Neural crest cell (in vitro differentiated cells): ENCODE measurements at regions not wholly inside any gene's neighbourhood (a gene's known extent, or its start where the extent isn't known, plus 50 kb on each side); places are given as distances from the start of the nearest gene placed in this dataset.

ENCODE experiments used
- DNase-seq: peaks from one replicate; pipeline ENCODE4 v3.0.0; 2021; ENCODE audit warnings: low read depth, mixed read lengths, low spot score
- H3K27ac Mint-ChIP-seq: one replicate; pipeline ENCODE4 v1.8.0; 2021; ENCODE audit warnings: mild to moderate bottlenecking, mixed read lengths; ENCODE audit not compliant: unreplicated experiment
- H3K27me3 Mint-ChIP-seq: 2 replicates; pipeline ENCODE4 v1.8.0; 2021; ENCODE audit warnings: low read depth, mild to moderate bottlenecking, mixed read lengths
- H3K36me3 Mint-ChIP-seq: 2 replicates; pipeline ENCODE4 v1.8.0; 2021; ENCODE audit warnings: low read depth, mild to moderate bottlenecking, mixed read lengths
- H3K4me1 Mint-ChIP-seq: 2 replicates; pipeline ENCODE4 v1.8.0; 2021; ENCODE audit warnings: mixed read lengths
- H3K4me3 Mint-ChIP-seq: one replicate; pipeline ENCODE4 v1.8.0; 2021; ENCODE audit warnings: mild to moderate bottlenecking, mixed read lengths
- H3K9me3 Mint-ChIP-seq: 2 replicates; pipeline ENCODE4 v1.8.0; 2021; ENCODE audit warnings: mixed read lengths
- TF ChIP-seq, protein P1 (sequence below): fragments of 200-600 bp; sonication (generic); conservative IDR thresholded peaks from 2 replicates; pipeline ENCODE4 v1.5.0; 2021; ENCODE audit warnings: antibody characterized with exemption, mild to moderate bottlenecking

DNA sequence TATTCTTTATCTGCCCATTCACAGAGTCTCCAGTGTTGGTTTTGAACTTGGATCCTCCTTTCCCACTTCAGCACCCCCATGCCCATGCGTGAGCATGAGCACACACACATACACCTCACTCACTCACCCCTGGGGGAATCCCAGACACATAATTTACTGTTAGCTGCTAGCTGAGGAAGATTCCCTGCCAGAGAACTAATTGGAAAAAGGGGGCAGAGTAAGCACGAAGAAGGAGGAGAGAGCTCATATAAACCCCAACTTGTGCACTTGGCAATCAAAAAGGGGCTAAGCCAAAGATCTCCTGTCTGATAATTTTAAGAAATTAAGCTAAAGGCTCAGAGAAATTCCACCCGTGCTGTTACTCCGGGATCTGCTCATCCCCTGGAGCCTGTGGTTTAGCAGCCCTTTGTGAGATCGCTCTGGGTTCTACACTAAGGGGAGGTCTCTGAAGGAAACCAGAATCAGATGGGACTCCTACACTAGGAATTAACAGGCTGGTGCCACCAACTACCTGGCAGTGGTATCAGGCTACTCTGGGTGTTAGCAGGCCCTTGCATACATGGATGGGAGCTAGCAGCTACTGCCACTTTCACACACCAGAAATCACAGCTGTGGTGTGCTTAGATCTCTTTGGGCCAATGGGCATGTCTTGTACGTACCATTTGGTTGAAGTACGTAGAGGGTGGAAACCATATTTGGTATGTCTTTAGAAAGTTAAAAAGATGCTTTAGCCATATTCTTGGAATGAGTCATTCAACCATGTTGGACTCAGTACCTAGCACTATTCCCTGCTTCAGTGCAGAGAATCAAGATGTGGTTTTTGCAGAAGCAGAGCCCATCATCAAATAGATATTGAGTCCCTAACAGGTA, 95.6 kb upstream of the SLC14A2 start:
- Mint-ChIP-seq H3K27ac (no peak overlapping the region), H3K36me3 (no peaks in the 10 kb centered on the region), H3K27me3 (no peaks in the 10 kb centered on the region), H3K4me3 (no peak overlapping the region), H3K9me3 (no peaks in the 10 kb centered on the region), H3K4me1 (peaks cover 23% of the 10 kb centered on the region)
- TF ChIP-seq, protein P1, sequence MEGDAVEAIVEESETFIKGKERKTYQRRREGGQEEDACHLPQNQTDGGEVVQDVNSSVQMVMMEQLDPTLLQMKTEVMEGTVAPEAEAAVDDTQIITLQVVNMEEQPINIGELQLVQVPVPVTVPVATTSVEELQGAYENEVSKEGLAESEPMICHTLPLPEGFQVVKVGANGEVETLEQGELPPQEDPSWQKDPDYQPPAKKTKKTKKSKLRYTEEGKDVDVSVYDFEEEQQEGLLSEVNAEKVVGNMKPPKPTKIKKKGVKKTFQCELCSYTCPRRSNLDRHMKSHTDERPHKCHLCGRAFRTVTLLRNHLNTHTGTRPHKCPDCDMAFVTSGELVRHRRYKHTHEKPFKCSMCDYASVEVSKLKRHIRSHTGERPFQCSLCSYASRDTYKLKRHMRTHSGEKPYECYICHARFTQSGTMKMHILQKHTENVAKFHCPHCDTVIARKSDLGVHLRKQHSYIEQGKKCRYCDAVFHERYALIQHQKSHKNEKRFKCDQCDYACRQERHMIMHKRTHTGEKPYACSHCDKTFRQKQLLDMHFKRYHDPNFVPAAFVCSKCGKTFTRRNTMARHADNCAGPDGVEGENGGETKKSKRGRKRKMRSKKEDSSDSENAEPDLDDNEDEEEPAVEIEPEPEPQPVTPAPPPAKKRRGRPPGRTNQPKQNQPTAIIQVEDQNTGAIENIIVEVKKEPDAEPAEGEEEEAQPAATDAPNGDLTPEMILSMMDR, result no peak
- no peak for DNase-seq

DNA sequence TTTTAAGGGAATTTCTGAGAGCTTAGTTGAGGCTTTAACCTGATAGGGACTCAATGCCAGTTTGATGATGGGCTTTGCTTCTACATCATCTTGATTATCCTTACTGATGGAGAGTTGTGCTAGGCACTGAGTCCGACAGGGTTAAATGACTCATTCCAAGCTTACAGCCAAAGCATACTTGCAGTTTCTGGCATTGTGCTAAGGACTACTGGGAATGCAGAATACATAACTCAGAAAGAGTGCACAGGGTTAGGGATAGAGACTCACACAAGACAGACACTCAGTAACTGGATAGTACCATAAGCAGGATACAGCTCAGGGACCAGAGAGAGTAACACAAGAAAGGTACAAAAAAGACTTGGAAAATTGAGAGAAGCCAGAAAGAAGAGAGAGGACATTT, 94.1 kb upstream of the SLC14A2 start:
- Mint-ChIP-seq H3K36me3 (no peaks in the 10 kb centered on the region), H3K4me1 (peaks cover 18% of the 10 kb centered on the region), H3K4me3 (no peak overlapping the region), H3K9me3 (no peaks in the 10 kb centered on the region), H3K27ac (no peak overlapping the region), H3K27me3 (no peaks in the 10 kb centered on the region)
- TF ChIP-seq, protein P1, result no peak
- DNase-seq, result no peak

DNA sequence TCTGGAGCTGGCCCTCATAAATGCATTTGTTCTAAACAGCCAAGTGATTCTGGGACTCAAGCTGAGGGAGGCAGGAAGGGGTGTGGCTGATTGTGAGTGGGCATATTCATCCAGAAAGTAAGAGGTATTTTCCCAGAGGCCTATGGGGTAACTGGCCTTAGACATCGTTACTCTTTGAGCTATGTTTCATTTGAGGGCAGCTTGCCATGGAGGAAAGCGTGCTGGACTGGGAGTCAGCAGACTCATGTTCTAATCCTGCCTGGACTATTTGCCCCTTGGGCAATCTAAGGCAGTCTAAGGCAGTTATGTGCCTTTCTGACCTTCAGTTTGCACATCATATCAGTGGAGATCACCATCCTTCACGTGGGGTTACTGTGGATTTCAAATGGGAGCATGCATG, 93.5 kb upstream of the SLC14A2 start:
- no peaks in the 10 kb centered on the region for H3K9me3 Mint-ChIP-seq
- no peak overlapping the region for H3K27ac Mint-ChIP-seq

GRCh38 chr18:45522371-45522770, 92.9 kb upstream of the SLC14A2 start:
- DNase-seq, result no peak
- Mint-ChIP-seq H3K9me3 (no peaks in the 10 kb centered on the region), H3K4me3 (no peak overlapping the region), H3K27ac (no peak overlapping the region), H3K36me3 (no peaks in the 10 kb centered on the region), H3K27me3 (no peaks in the 10 kb centered on the region), H3K4me1 (peaks cover 8% of the 10 kb centered on the region)
- TF ChIP-seq, protein P1, result no peak

More for the DNA sequence above, 93.5 kb upstream of the SLC14A2 start:
- TF ChIP-seq, protein P1, result no peak
- DNase-seq, result no peak
- Mint-ChIP-seq H3K27me3 (no peaks in the 10 kb centered on the region), H3K4me3 (no peak overlapping the region), H3K4me1 (peaks cover 14% of the 10 kb centered on the region), H3K36me3 (no peaks in the 10 kb centered on the region)

DNA sequence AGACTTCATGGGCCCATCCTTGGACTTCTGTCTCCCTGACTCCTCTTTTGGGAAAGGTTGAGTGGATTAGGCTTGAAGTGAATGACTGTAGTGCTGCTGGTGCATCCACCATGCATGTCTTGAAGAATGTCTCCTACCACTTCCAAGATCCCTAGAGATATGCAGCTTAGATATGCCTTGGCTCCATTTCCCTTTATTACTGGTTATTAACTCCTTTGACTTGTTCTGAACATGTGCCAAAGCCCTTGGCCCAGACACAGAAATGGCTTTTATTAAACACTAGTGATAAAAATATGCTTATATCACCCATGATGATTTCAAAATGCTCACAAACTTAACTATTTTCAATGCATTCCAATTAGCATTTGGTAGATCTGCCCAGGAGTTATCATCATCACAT, 90.0 kb upstream of the SLC14A2 start:
- H3K9me3 Mint-ChIP-seq, result no peaks in the 10 kb centered on the region
- H3K4me1 Mint-ChIP-seq, result no peaks in the 10 kb centered on the region
- H3K4me3 Mint-ChIP-seq, result no peak overlapping the region
- TF ChIP-seq, protein P1, result no peak
- H3K27me3 Mint-ChIP-seq, result no peaks in the 10 kb centered on the region
- H3K36me3 Mint-ChIP-seq, result no peaks in the 10 kb centered on the region
- no peak for DNase-seq
- H3K27ac Mint-ChIP-seq, result no peak overlapping the region
